Natural killer cell (primary cell): ENCODE measurements at regions not wholly inside any gene's neighbourhood (a gene's known extent, or its start where the extent isn't known, plus 50 kb on each side); places are given as distances from the start of the nearest gene placed in this dataset.

Experiments
- ATAC-seq, 3 donors: fragments of 150-1000 bp in 2 of 3; fragments of 200-7000 bp in 1 of 3; cut with Tn5 transposase; 1 replicate in 1 of 3; 2 replicates in 2 of 3; pipeline ENCODE4 v1.10.0; 2021; ENCODE audit warnings: mild to moderate bottlenecking in 2 of 3, moderate library complexity in 2 of 3
- DNase-seq, 2 donors: peaks; one replicate each; pipeline versions ENCODE4 v3.0.0 to v3.0.0-alpha.2; 2013 to 2021; ENCODE audit warnings: mixed read lengths in 1 of 2
- H3K27ac ChIP-seq: one replicate; pipeline ENCODE4 v1.5.1; 2013; ENCODE audit warnings: mild to moderate bottlenecking, low read length
- H3K27me3 ChIP-seq: one replicate; pipeline ENCODE4 v1.6.1; 2013; ENCODE audit warnings: low read length; ENCODE audit not compliant: control insufficient read depth, insufficient read depth
- H3K36me3 ChIP-seq: one replicate; pipeline ENCODE4 v1.6.1; 2013; ENCODE audit warnings: low read length; ENCODE audit not compliant: control insufficient read depth, insufficient read depth
- H3K4me1 ChIP-seq: one replicate; pipeline ENCODE4 v1.6.1; 2013; ENCODE audit warnings: low read length; ENCODE audit not compliant: control insufficient read depth, insufficient read depth
- H3K4me3 ChIP-seq: one replicate; pipeline ENCODE4 v1.5.1; 2013; ENCODE audit warnings: low read length
- H3K9me3 ChIP-seq: one replicate; pipeline ENCODE4 v1.6.1; 2013; ENCODE audit warnings: low read length; ENCODE audit not compliant: control insufficient read depth, insufficient read depth
- H3K27ac Mint-ChIP-seq, 2 donors: one replicate each; pipeline ENCODE4 v1.8.0; 2022; ENCODE audit warnings: mild to moderate bottlenecking in 2 of 2, mixed read lengths in 2 of 2, moderate library complexity in 1 of 2
- H3K27me3 Mint-ChIP-seq, 2 donors: one replicate each; pipeline ENCODE4 v1.8.0; 2022; ENCODE audit warnings: low read depth in 2 of 2, mixed read lengths in 2 of 2
- H3K36me3 Mint-ChIP-seq: one replicate; pipeline ENCODE4 v1.8.0; 2022; ENCODE audit warnings: mixed read lengths
- H3K4me1 Mint-ChIP-seq, 2 donors: one replicate each; pipeline ENCODE4 v1.8.0; 2022; ENCODE audit warnings: mixed read lengths in 2 of 2
- H3K4me3 Mint-ChIP-seq: one replicate; pipeline ENCODE4 v1.8.0; 2022; ENCODE audit warnings: mild to moderate bottlenecking, moderate library complexity, mixed read lengths
- H3K9me3 Mint-ChIP-seq, 2 donors: one replicate each; pipeline ENCODE4 v1.8.0; 2022; ENCODE audit warnings: mixed read lengths in 2 of 2
- CTCF ChIP-seq: fragments of 200-600 bp; IDR thresholded peaks from one replicate; pipeline ENCODE4 v1.8.0; 2022; ENCODE audit warnings: antibody characterized with exemption
- WGBS: methylation state at CpG from one replicate; pipeline ENCODE4 v1.1.7; 2013; ENCODE audit warnings: missing lambda C conversion rate; ENCODE audit not compliant: insufficient coverage; 5-methylcytosine and 5-hydroxymethylcytosine counted together
- intact Hi-C: fragments of 100-400 bp; cut with micrococcal nuclease; formaldehyde crosslinking; loops from one replicate; pipeline ENCODE4 v1.14.2; 2022

- H3K4me1 Mint-ChIP-seq = peaks cover 6 to 8% of the 10 kb centered on the region in 2 donors
- ATAC-seq = no peak
Measured at GRCh38 chr6:149147195-149147594, 170.3 kb upstream of the TAB2 start.

GRCh38 chr6:149147938-149148718, 169.4 kb upstream of the TAB2 start:
- peak; percentile 58 to 68 (median 59) for ATAC-seq
- H3K4me1 ChIP-seq = peaks cover 17% of the 10 kb centered on the region
- intact Hi-C loops = no loop called here
- H3K27me3 Mint-ChIP-seq = peaks cover 0 to 7% of the 10 kb centered on the region in 2 donors
- 46% methylated on average over 6 of the region's 9 CpGs for WGBS
- H3K27ac ChIP-seq = peak overlapping the region; percentile 61
- no peak overlapping the region for H3K4me3 ChIP-seq
- no peaks in the 10 kb centered on the region for H3K36me3 ChIP-seq
- DNase-seq = peak in 1 of 2 donors; percentile 73
- H3K27me3 ChIP-seq = no peaks in the 10 kb centered on the region
- H3K4me3 Mint-ChIP-seq = no peak overlapping the region
- no peak for TF ChIP-seq CTCF
- H3K9me3 ChIP-seq = peaks cover under 1% of the 10 kb centered on the region
- H3K9me3 Mint-ChIP-seq = no peaks in the 10 kb centered on the region
- H3K36me3 Mint-ChIP-seq = no peaks in the 10 kb centered on the region
- peak overlapping the region; percentile 2 to 6 for H3K27ac Mint-ChIP-seq
- peaks cover 6 to 8% of the 10 kb centered on the region in 2 donors for H3K4me1 Mint-ChIP-seq

More at GRCh38 chr6:149147195-149147594, 170.3 kb upstream of the TAB2 start:
- Mint-ChIP-seq H3K27ac (no peak overlapping the region), H3K36me3 (no peaks in the 10 kb centered on the region), H3K27me3 (peaks cover 0 to 7% of the 10 kb centered on the region in 2 donors), H3K4me3 (no peak overlapping the region), H3K9me3 (no peaks in the 10 kb centered on the region)
- no peaks in the 10 kb centered on the region for H3K27me3 ChIP-seq
- peaks cover 11% of the 10 kb centered on the region for H3K4me1 ChIP-seq
- no peak for DNase-seq
- WGBS = 57% methylated on average over 2 of the region's 3 CpGs
- peak overlapping the region; percentile 2 for H3K27ac ChIP-seq
- no peaks in the 10 kb centered on the region for H3K36me3 ChIP-seq
- no peak overlapping the region for H3K4me3 ChIP-seq
- intact Hi-C loops = no loop called here
- TF ChIP-seq CTCF = no peak
- H3K9me3 ChIP-seq = peaks cover 4% of the 10 kb centered on the region

GRCh38 chr6:149149653-149150052, 167.9 kb upstream of the TAB2 start:
- Mint-ChIP-seq H3K4me1 (peaks cover 8 to 10% of the 10 kb centered on the region in 2 donors), H3K36me3 (no peaks in the 10 kb centered on the region), H3K27me3 (peaks cover 0 to 7% of the 10 kb centered on the region in 2 donors), H3K4me3 (no peak overlapping the region), H3K9me3 (no peaks in the 10 kb centered on the region), H3K27ac (no peak overlapping the region)
- WGBS = 89% methylated on average over 2 of the region's 2 CpGs
- H3K4me1 ChIP-seq = peaks cover 20% of the 10 kb centered on the region
- TF ChIP-seq CTCF = no peak
- H3K27ac ChIP-seq = no peak overlapping the region
- ATAC-seq (no peak), DNase-seq (no peak)
- H3K9me3 ChIP-seq = no peaks in the 10 kb centered on the region
- no peaks in the 10 kb centered on the region for H3K27me3 ChIP-seq
- no peak overlapping the region for H3K4me3 ChIP-seq
- no peaks in the 10 kb centered on the region for H3K36me3 ChIP-seq
- intact Hi-C loops = no loop called here

- H3K36me3 ChIP-seq = no peaks in the 10 kb centered on the region
- H3K27me3 ChIP-seq = no peaks in the 10 kb centered on the region
- TF ChIP-seq CTCF = no peak
- intact Hi-C loops = no loop called here
- Mint-ChIP-seq H3K9me3 (no peaks in the 10 kb centered on the region), H3K36me3 (no peaks in the 10 kb centered on the region), H3K4me3 (no peak overlapping the region), H3K27ac (no peak overlapping the region), H3K4me1 (peaks cover 8 to 11% of the 10 kb centered on the region in 2 donors), H3K27me3 (peaks cover 0 to 7% of the 10 kb centered on the region in 2 donors)
- DNase-seq (no peak), ATAC-seq (no peak)
- no peak overlapping the region for H3K27ac ChIP-seq
- no peaks in the 10 kb centered on the region for H3K9me3 ChIP-seq
- no peak overlapping the region for H3K4me3 ChIP-seq
- 81% methylated on average over 4 of the region's 4 CpGs for WGBS
- peaks cover 22% of the 10 kb centered on the region for H3K4me1 ChIP-seq
Measured at GRCh38 chr6:149150301-149150700, 167.2 kb upstream of the TAB2 start.
